ENCODE measurements at regions not wholly inside any gene's neighbourhood (a gene's known extent, or its start where the extent isn't known, plus 50 kb on each side); places are given as distances from the start of the nearest gene placed in this dataset.

- TF ChIP-seq POLR2A (IDR thresholded peaks at IDR 0.05) (no peak), CTCF (IDR thresholded peaks at IDR 0.05) (no peak)
These were observed 600.8 kb upstream of the ROBO1 start for GRCh38 chr3:80368616-80369015.

All from ovary (tissue), 3 donors.